NCI-H2196 treated with DMSO at 0.1 percent for 48 hours (cell line): ENCODE measurements at regions not wholly inside any gene's neighbourhood (a gene's known extent, or its start where the extent isn't known, plus 50 kb on each side); places are given as distances from the start of the nearest gene placed in this dataset.

Source experiments
- DNase-seq: peaks from one replicate; lab custom pipeline; 2025; ENCODE audit not compliant: unreplicated experiment; lab: John Stamatoyannopoulos, UW

DNA sequence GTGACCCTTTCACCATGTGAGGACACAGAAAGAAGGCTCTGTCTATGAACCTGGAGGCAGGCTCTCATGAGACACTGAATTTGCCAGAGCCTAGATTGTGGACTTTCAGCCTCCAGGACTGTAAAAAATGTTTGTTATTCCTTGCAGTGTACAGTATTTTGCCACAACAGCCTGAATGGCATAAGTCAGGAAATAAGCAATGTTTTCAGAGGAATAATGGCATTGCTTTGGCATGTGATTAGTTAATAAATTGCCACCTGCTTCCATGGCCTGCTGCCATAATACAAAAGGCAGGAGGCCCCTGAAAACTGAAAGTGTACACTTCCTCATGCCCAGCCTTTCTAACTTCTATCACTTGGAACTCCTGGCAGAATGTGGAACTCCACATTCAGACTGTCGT lies 408.1 kb downstream of the GADD45G start:
- DNase-seq, result no peak

DNA sequence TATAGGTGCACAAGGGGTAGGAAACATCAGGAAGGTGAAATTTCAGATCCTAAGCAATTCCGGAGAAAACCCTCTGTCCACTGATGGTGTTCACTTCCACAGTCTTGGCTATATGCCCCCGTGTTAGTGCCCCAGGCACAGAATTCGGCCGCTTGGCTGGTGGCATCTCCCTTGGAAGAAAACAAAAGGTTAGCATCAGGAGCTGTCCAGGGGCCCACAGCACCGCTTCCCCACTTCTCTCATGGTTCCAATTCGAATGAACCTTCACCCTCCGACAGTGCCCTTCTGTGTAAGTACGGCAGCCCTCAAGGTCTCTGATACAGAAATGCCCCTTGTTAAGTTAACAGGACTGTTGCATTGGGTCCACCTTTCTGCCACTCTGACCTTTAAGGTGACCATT lies 409.0 kb downstream of the GADD45G start:
- no peak for DNase-seq

DNA sequence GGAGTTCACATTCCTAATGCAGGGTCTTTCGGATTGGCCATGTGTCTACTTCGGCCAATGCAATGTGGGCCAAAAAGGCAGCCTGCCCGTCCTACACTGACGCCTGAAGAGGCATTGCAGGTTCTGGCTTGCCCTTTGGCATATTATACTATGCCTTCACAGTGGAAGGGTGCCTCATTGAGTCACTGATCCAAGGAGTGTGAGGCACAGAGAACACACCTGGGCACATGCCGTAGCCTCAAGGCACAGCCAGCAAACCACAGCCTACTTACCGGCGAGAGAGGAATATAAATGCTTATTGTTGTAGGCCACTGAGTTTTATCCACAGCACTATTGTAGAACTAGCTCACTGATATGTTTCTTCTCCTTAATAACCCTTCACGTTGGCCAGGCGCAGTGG lies 409.6 kb downstream of the GADD45G start:
- no peak for DNase-seq

DNA sequence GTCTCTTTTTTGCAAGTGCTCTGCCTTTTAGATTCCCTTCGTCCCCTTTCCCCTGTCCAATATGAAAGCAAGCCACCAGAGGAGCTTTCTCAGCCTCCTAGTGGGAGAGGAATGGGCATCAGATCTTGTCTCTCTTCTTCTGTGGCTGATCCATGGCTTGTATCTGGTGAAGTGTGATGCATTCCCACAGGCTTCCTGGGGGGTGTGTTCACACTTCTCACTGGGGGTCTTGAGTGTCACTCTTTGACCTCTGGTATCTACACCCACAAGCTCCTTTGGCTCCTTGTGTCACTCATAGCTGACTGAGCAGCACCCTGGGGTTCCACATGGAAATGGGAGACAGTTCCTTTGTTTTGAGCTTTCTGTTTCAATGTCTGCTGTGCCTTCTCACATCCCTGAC lies 411.5 kb downstream of the GADD45G start:
- no peak for DNase-seq

DNA sequence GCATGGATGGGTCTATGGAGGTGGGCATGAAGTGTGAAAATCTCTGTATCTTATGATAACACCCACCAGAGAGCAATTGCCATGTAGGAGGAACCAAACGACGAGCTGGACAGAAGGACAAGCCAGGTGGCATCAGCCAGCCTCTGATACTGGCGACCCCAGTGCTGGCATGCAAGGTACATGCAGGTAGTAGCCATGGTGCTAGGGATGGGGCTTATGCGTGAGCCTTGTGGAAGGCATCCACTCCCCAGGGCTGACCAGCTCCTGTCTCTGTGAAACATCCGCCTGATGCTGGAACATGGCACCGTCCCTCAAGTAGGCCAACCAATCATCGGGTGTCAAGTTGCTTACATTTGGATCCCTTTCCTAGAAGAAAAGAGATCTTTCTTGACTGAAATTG lies 412.9 kb downstream of the GADD45G start:
- no peak for DNase-seq

DNA sequence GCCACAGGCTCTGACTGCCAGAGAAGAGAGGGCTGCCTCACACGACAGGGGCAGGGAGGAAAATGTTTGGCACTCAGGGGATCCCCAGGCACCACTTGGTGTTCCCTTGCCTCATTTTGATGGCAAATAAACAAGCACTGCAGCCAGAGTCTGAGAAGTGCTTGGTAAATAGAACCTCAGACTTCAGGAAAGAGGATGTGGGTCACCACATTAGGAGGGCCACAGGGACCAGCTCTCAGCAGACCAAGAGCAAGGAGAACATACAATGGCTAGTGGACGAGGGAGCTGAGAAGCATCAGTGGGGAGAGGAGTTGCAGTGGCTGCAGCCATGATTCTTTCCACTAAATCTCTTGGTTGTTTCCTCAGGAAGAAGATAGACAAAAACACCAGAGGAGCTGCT lies 413.9 kb downstream of the GADD45G start:
- no peak for DNase-seq

DNA sequence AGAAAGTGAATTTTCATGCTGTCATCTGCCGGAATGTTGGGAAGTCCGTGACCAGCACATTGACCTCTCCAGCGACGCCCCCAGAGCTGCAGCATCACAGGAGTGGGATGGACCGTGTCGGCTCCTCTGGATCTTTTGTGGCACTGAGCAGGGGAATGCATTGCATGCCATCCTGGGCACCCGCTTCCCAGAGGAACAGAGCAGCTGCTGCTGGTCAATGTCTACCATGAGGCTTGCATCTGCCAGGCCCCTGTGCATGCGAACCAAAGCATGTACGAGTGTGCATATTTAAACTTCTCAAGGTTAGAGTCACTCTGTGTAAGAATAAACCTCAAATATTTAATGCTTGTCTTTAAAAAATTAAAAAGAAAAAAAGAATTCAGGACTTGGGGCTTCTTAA lies 414.8 kb downstream of the GADD45G start:
- DNase-seq, result no peak

DNA sequence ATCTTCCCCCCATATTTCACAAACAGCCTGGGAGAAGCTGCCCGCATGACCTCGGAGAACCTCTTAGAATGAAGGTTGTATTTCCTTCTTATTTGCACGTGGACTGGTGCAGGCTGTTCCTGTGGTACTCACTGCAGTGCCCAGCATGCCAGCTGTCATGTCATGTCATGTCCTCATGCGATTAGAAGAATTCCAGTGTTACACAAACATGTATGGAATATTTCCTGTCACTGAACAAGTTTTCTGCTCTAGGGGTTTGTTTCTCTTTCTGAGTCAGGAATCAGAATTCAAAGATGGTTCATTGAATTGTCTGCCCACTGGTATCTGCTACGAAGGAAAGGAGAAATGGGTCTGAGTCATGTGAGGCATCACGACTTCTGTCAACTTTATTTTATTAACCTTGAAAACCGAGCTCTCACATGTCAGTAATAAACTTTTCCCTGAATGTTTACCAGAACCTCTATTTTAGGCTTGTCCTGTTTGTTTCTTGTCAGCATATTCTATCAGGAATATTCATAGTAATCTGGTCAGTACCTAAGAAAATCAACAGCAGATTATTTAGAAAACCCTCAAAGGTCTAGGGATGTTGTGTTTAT lies 415.6 kb downstream of the GADD45G start:
- no peak for DNase-seq

DNA sequence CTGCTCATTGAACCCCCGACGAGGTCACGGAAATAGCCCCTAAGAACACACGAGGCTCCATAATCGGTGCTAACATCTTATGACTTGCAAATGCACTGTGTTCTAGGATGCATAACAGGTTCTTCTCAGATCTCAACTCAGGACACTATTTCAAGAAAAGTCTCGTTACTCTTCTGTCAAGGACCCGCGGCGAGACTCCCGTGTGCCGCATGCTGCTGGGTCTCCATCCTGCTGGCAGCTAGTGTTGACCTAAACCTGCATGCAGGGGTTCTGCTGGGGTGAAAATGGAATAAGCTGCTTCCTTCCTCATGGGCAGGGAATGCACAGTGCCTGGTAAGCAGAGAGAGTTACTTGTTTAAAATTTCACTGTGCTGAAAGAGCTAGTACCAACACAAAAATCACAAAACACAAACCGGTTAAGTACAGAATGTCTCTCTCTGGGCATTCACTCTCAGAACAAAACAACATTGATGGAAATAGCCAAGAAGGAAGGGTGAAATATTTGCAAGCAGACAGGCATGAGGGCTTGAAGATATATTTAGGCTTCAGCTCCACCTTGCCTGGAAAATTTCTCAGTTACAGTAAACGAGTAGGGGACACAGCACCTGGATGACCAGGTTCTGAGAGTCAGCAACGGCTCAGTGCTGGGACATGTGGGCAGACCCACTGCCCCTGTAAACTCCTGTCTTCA lies 416.5 kb downstream of the GADD45G start:
- DNase-seq, result no peak

DNA sequence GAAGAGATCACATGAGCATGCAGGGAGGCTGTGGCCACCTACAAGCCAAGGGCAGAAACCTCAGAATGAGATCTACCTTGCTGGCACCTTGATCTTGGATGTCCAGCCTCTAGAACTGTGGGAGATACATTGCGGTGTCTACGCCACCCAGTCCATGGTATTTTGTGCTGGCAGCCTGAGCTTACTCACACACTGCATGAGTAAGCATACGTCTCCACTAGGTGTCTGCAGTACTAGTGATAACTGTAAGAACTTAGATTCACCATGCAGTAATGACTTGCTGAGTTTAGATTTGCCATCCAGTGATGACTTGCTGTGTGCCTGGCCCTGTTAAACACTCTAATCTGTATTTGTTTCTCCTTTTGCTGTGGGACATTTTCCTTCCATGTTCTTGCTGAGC lies 417.7 kb downstream of the GADD45G start:
- DNase-seq, result no peak

DNA sequence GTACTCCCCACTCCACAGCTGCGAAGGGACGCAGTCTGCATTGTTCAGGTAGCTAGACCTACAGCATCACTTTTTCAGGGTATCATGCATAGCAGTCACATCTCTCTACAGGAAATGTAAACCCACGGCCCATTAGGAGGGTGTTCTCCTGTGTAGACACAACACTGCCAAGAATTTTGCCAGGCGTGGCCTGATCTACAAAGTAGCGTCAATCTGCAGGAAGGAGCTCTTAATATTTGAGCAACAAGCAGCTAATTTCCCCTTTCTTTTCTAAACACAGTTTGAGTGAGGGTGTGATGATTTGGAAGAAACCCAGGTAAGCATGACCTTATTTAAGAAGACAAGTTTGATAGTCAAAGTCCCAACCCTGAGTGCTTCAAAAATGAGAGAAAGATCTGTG lies 419.0 kb downstream of the GADD45G start:
- no peak for DNase-seq

DNA sequence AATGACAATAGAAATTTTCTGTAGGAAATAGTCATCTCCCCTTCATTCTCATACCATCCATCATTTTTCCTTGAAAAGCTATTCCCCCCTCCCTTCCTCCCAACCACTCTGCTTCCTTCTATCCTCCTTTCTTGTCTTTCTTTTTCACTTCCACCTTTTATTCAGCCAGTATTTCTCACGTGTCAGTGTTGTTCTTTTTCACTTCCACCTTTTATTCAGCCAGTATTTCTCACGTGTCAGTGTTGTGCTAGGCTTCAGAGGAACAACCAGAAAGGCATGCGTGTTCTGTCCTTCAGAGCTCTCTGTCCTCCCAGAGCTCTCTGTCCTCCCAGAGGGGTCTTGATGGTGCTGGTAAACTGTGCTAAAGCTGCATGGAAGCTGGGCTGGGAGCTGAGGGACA lies 419.6 kb downstream of the GADD45G start:
- no peak for DNase-seq

DNA sequence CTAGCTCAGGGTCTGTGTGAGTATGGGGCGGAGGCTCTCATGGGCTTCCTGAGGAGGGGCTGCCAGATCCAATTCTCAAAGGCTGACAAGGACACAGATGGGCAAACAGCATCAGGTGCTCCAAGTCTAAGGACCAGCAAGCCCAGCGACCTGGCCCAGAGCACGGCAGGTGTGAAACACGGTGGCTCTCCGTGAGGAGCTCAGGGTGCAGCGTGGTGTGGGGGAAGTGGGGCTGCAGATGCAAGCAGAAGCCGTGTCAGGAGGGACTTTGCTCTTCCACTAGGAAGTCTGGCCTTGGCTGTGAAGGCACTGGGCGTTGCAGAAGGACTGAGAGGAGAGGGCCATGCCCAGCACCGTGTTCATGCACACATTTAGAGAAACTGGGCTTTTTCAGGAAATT lies 420.0 kb downstream of the GADD45G start:
- DNase-seq, result no peak

DNA sequence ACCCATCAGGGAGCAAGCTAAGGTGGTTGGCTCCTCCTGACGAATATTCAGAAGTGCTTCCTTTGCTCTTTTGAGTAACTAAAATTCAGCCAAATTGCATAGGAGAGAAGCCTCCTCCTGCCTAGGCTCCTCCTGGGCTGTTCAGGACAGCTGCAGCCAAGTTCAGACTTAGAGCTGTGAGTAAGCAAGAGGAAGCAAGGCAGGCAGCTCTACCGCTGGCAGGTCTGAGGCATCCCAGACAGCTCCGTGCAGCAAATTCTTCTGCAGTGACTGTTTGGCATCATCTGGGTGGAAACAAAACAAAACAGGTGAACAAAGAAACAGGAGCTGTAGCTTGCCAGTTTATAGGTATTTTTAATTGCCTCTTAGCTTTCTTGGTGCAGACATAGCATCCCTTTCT lies 421.0 kb downstream of the GADD45G start:
- no peak for DNase-seq

DNA sequence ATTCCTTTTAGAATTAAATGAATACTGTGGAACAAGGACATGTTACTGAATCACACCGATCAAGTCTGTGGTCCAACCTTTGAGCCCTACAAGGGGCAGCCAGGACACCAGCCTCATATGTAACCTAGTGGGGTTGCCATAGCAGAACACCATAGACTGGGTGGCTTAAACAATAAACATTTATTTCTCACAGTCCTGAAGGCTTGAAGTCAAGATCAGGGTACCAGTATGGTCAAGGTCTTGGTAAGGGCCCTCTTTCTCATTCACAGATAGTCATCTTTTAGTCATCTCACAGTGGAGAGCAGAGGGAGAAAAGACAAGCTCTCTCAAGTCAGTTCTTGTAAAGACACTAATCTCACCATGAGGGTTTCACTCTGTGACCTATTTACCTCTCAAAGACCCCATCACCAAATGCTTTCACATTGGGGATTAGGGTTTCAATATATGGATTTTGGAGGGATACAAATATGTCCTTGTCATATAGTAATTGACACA lies 422.5 kb downstream of the GADD45G start:
- no peak for DNase-seq

DNA sequence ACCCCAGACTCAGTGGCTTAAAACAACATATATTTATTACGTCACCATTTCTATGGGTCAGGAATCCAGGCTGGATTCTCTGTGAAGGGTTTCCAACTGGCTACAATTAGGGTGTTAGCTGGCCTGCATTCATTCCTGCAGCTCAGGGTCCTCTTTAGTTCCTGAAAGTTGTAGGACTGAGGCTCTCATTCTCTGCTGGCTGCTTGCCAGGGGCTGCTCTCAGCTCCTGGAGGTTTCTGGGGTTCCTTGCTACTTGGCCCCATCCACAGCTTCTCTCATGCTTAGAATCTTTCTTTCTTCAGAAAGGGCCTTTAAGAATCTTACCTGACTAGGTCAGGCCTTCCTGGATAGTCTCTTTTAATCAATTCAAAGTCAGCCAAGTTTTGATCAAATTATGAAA lies 424.6 kb downstream of the GADD45G start:
- no peak for DNase-seq

DNA sequence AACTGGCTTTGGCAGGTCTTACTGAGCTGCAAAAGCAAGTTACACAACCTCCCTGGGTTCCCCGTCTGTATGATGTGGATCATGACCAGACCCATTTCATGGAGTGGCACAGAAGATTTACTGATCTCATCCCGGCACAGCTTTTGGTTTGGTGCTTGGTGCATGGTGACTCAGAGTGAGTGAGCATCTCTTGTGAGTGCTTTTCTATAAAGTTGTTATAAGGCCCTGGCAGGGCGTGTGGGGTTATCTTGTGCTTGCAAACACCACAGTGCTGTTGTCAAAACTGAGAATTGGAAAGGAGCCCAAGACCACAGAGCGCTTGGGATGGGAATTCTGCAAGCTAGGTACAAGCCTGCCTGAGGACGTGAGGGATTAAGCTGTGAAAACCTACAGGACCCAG lies 425.2 kb downstream of the GADD45G start:
- no peak for DNase-seq

DNA sequence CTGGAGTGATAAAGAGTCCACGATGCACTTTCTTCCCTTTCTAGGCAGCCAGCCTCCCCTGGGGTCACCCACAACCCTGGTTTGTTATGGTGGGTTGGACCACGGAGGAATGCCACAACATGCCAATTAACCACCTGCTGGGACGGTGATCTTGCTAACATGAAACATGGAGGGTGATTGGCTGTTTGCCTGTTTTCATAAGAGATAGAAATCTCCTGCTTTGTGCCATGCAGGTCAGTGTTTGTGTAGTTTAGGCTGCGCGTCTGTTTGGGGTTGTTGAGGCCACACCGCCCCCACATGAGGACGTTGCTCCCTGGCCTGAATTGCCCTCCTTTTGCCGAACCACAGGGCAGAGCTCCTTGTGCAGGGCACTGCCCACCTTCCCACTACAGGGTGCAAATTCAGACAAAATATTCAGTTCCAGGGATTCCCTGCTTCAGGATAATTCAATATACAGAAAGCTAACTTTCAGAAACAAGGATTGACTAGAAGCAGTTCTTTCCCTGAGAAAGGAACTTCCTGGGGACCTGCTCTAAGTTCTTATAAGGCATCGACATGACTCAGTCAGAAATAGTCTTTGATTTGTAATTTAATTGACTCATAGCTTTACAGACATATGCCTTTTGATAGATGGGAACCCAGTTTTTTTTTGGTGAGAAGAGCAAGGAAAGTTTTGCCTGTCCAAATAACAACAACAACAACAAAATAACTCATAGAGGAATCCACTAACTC lies 427.6 kb downstream of the GADD45G start:
- no peak for DNase-seq

DNA sequence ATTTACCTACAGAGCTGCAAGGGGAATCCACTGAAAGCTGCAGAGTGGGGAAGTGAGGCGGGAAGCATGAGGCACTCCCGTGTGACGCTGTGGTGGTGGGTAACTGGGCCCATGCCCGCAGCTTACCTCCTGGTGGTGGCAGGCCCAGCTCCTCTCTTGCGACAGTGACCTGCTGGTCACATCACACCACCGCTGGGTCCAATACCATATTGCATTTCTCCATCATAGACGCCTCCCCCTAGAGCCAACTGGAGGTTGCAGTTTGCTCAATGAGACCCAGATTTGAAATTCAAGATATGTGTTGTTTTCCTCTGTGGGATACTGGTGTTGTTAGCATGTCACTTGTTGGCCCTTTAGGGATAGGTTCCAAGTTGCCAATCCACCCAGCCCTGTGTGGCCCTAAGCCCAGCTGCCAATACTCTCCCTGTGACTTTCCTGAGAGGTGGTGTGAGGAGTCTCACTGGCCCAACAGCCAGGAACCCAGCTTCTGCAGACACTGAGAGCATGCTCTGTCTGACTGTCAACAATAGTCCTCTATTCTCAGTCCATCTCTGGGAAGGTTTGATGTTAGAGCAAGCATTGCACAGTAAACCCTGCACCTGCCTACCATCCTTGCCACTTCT lies 428.3 kb downstream of the GADD45G start:
- DNase-seq, result no peak

DNA sequence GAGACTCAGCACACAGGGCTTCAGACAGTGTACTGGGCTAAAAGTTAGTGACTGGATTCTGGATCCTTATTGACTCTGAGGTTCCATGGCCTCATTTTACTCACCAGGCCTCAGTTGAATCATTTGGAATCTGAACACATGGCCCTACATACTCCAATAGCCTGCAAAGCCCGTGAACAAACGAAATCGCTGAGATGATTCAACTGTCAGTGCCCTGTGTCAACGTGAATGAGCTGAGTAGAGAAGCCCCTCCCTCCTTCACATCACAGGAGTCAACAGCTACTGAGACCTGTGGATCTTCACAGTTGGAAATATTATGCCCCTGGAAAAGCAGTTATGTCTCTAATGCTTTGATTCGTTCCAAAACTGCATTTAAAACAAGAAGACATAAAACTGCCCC lies 429.3 kb downstream of the GADD45G start:
- no peak for DNase-seq

DNA sequence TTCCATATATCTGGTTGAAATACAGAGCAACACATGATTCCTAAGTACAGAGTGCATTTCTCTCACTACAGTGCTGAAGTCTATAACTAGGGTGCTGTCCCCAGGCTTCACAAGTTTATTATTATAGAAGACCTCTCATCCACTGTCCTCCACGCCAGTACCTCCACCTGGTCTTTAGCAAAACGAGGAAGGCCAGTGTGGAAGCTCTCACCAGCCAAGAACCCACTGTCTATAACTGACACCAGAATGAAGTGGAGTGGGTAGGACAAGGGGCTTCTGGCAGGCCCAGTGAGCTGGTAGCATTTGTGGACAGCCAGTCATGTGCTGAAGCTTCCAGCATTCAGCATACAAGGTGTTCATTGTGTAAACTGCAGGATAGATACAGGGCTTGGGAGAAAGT lies 430.7 kb downstream of the GADD45G start:
- no peak for DNase-seq
